Heart left ventricle (tissue), 16 donors: ENCODE measurements at regions not wholly inside any gene's neighbourhood (a gene's known extent, or its start where the extent isn't known, plus 50 kb on each side); places are given as distances from the start of the nearest gene placed in this dataset.

Experiments
- ATAC-seq, 4 donors: fragments of 200-7000 bp; cut with Tn5 transposase; one replicate each; pipeline ENCODE4 v1.9.1; 2020 to 2022; ENCODE audit warnings: moderate library complexity in 4 of 4, mild to moderate bottlenecking in 3 of 4, moderate number of reproducible peaks in 1 of 4
- DNase-seq, 5 donors: peaks; one replicate each; pipeline ENCODE4 v3.0.0-alpha.2; 2020
- H3K27ac ChIP-seq, 12 donors: fragments of 200-600 bp; sonication (generic) in 4 of 12; one replicate each; pipeline versions ENCODE4 v1.5.0 to v1.8.0; 2016 to 2022; ENCODE audit warnings: mild to moderate bottlenecking in 2 of 12
- H3K27me3 ChIP-seq, 9 donors: fragments of 200-600 bp; sonication (generic) in 2 of 9; one replicate each; pipeline versions ENCODE4 v1.5.1 to v1.8.0; 2016 to 2022; ENCODE audit warnings: mild to moderate bottlenecking in 3 of 9
- H3K36me3 ChIP-seq, 9 donors: fragments of 200-600 bp; sonication (generic) in 2 of 9; one replicate each; pipeline versions ENCODE4 v1.5.0 to v1.8.0; 2018 to 2022; ENCODE audit warnings: mild to moderate bottlenecking in 2 of 9
- H3K4me1 ChIP-seq, 12 donors: fragments of 200-600 bp; sonication (generic) in 4 of 12; one replicate each; pipeline versions ENCODE4 v1.5.0 to v1.8.0; 2016 to 2022; ENCODE audit warnings: mild to moderate bottlenecking in 3 of 12
- H3K4me3 ChIP-seq, 12 donors: fragments of 200-600 bp; sonication (generic) in 4 of 12; one replicate each; pipeline versions ENCODE4 v1.5.0 to v1.8.0; 2017 to 2022; ENCODE audit warnings: mild to moderate bottlenecking in 9 of 12, moderate library complexity in 4 of 12
- H3K9me3 ChIP-seq, 12 donors: fragments of 200-600 bp; sonication (generic) in 4 of 12; one replicate each; pipeline versions ENCODE4 v1.5.0 to v1.8.0; 2016 to 2022; ENCODE audit warnings: mild to moderate bottlenecking in 1 of 12
- POLR2A ChIP-seq, 2 donors: fragments of 450-650 bp; IDR thresholded peaks; one replicate each; pipeline ENCODE4 v1.6.1; 2017; ENCODE audit warnings: antibody characterized with exemption in 2 of 2, mild to moderate bottlenecking in 2 of 2, moderate library complexity in 2 of 2
- WGBS, 4 donors: extraction: QIAGEN DNeasy Blood & Tissue Kit in 2 of 4; methylation state at CpG; one replicate each; pipeline versions ENCODE4 v1.1.5 to v1.1.7; 2013 to 2018; 5-methylcytosine and 5-hydroxymethylcytosine counted together
- intact Hi-C, 10 donors: fragments of 100-400 bp; cut with DNase I; formaldehyde crosslinking; loops; one replicate each; pipeline versions ENCODE4 v1.11.1 to v1.14.2; 2022
- TF ChIP-seq, protein P1 (sequence below), 12 donors: fragments of 200-600 bp; sonication (generic) in 4 of 12; IDR thresholded peaks; one replicate each; pipeline versions ENCODE4 v1.5.0 to v1.8.0; 2018 to 2022; ENCODE audit warnings: antibody characterized with exemption in 12 of 12, mild to moderate bottlenecking in 5 of 12
- donor health status: ischemic (EF 13 %, LVEDD 7.1; RV severe dilation, severe dysfunction).
- donor health status: healthy with polysubstance abuse.
- donor health status: DM: no; HTN: yes; CAD: no.
- donor health status: DM: no; HTN: no; CAD: no.
- donor health status: ischemic (EF 25% LVEDD 6.9; RV normal size, moderate dysfunction).
- donor health status: ischemic (EF 25% LVEDD 5.7; RV mildly dilated, moderate dysfunction).
- donor health status: healthy.
- donor health status: DM: yes; HTN: yes; CAD: no.
- donor health status: ischemic (EF 35%, LVEDD 5.7; RV mildly dilated, moderate dysfunction).
- donor health status: nonischemic (EF 11% LVEDD 7.7; RV severe dilation, severe dysfunction).
- donor health status: DM: yes; HTN: yes; CAD: no.
- donor health status: PGD.
- donor health status: ischemic (EF 29% LVEDD 5.4; RV normal size, mild dysfunction).
- donor health status: nonischemic (EF 23%, LVEDD 6.1; RV moderate dilation, normal function).

- Histone ChIP-seq H3K27me3 (no peaks in the 10 kb centered on the region), H3K36me3 (no peaks in the 10 kb centered on the region), H3K27ac (no peak overlapping the region), H3K4me1 (no peaks in the 10 kb centered on the region), H3K9me3 (no peaks in the 10 kb centered on the region), H3K4me3 (no peak overlapping the region)
- intact Hi-C loops: loop anchor here in 5 of 10 donors (5.0 to 10.0 kb wide), 5 partner anchors 287 to 1267 kb away; no protein-coding TSS in a partner anchor
- 74 to 80% (median 78%) methylated on average over 3 of the region's 3 CpGs for WGBS, 4 donors
- TF ChIP-seq, protein P1, sequence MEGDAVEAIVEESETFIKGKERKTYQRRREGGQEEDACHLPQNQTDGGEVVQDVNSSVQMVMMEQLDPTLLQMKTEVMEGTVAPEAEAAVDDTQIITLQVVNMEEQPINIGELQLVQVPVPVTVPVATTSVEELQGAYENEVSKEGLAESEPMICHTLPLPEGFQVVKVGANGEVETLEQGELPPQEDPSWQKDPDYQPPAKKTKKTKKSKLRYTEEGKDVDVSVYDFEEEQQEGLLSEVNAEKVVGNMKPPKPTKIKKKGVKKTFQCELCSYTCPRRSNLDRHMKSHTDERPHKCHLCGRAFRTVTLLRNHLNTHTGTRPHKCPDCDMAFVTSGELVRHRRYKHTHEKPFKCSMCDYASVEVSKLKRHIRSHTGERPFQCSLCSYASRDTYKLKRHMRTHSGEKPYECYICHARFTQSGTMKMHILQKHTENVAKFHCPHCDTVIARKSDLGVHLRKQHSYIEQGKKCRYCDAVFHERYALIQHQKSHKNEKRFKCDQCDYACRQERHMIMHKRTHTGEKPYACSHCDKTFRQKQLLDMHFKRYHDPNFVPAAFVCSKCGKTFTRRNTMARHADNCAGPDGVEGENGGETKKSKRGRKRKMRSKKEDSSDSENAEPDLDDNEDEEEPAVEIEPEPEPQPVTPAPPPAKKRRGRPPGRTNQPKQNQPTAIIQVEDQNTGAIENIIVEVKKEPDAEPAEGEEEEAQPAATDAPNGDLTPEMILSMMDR (IDR thresholded peaks at IDR 0.05): no peak
- no peak for TF ChIP-seq POLR2A (IDR thresholded peaks at IDR 0.05)
- DNase-seq (no peak), ATAC-seq (no peak)
Observed at GRCh38 chr20:22101606-22102005, 396.1 kb downstream of the PAX1 start.

- WGBS, 4 donors: 71 to 73% (median 72%) methylated on average over 6 of the region's 6 CpGs
- Histone ChIP-seq H3K27ac (no peak overlapping the region), H3K9me3 (no peaks in the 10 kb centered on the region), H3K36me3 (no peaks in the 10 kb centered on the region), H3K4me1 (no peaks in the 10 kb centered on the region), H3K27me3 (no peaks in the 10 kb centered on the region), H3K4me3 (no peak overlapping the region)
- DNase-seq (no peak), ATAC-seq (no peak)
- intact Hi-C loops: loop anchor here in 5 of 10 donors (5.0 to 10.0 kb wide), 5 partner anchors 286 to 1266 kb away; no protein-coding TSS in a partner anchor
- TF ChIP-seq, protein P1 (IDR thresholded peaks at IDR 0.05): no peak
- TF ChIP-seq POLR2A (IDR thresholded peaks at IDR 0.05): no peak
Observed at GRCh38 chr20:22100686-22101085, 395.2 kb downstream of the PAX1 start.

GRCh38 chr20:22099348-22099747 lies 393.9 kb downstream of the PAX1 start:
- ATAC-seq (no peak), DNase-seq (no peak)
- no peaks in the 10 kb centered on the region for H3K4me1 ChIP-seq
- TF ChIP-seq POLR2A (IDR thresholded peaks at IDR 0.05): no peak
- TF ChIP-seq, protein P1 (IDR thresholded peaks at IDR 0.05): no peak
- WGBS, 4 donors: 73 to 83% (median 77%) methylated on average over 3 of the region's 3 CpGs
- intact Hi-C loops: loop anchor here in 1 of 10 donors (10.0 kb wide), 1 partner anchor 55 kb away; no protein-coding TSS in a partner anchor
- H3K9me3 ChIP-seq: peaks cover 0 to 4% (median 0%) of the 10 kb centered on the region in 12 donors
- H3K4me3 ChIP-seq: no peak overlapping the region
- no peaks in the 10 kb centered on the region for H3K27me3 ChIP-seq
- H3K27ac ChIP-seq: no peak overlapping the region
- H3K36me3 ChIP-seq: no peaks in the 10 kb centered on the region

DNA sequence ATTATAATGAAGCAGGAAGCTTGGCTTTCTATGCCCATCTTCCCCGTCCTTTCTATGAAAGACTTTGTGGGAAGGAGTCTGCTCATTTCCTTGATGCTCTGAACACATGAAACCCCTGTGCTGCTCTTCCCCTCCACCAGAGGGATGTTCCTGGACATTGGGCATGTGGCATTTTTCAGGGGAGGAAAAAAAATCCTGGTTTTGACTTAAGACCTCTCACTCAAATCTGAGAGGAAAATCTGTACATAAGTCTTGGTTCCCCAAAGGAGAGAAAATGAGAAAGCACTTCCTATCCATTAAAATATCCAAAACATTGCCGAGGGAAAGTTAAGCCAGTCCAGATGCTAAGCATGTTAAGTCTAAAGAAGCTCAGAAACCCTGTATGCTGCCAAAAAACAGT lies 393.0 kb downstream of the PAX1 start:
- TF ChIP-seq POLR2A (IDR thresholded peaks at IDR 0.05): no peak
- TF ChIP-seq, protein P1 (IDR thresholded peaks at IDR 0.05): no peak
- peaks cover 0 to 13% (median 2%) of the 10 kb centered on the region in 12 donors for H3K9me3 ChIP-seq
- intact Hi-C loops: loop anchor here in 1 of 10 donors (10.0 kb wide), 1 partner anchor 56 kb away; no protein-coding TSS in a partner anchor
- DNase-seq (no peak), ATAC-seq (no peak)
- no peaks in the 10 kb centered on the region for H3K36me3 ChIP-seq
- H3K4me3 ChIP-seq: no peak overlapping the region
- H3K27ac ChIP-seq: no peak overlapping the region
- no peaks in the 10 kb centered on the region for H3K27me3 ChIP-seq
- WGBS, 4 donors: 64 to 73% (median 65%) methylated on average over 2 of the region's 2 CpGs
- no peaks in the 10 kb centered on the region for H3K4me1 ChIP-seq
